ENCODE measurements at regions not wholly inside any gene's neighbourhood (a gene's known extent, or its start where the extent isn't known, plus 50 kb on each side); places are given as distances from the start of the nearest gene placed in this dataset.

DNA sequence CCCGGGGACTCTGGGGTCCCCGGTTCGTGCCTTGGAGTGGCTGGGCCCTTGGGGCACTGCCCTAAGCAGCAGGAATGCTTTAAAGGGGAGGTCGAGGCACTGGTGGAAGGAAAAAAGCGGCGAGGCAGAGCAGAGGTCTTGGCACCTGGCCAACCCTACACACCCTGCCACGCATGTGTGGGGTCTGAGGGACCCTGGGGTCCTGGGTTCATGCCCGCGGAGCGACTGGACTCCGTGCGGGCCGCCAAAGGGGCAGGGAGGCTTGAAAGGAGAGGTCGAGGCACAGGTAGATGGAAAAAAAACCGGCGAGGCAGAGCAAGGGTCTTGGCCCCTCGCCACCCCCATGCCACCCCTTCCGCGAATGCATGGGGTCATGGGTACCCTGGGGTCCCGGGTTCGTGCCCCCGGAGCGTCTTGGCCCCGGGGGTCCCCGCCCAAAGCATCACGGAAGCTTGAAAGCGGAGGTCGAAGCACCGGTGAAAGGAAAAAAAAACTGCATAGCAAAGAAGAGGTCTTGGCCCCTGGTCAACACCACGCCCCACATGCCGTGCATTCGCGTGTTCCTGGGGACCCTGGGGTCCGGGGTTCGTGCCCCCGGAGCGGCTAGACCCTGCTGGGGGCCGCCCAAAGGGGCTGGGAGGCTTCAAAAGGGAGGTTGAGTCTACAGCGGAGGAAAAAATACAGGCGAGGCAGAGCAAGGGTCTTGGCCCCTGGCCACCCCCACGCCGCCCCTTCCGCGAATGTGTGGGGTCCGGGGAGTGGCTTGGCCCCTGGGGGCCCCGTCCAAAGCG is 312.9 kb downstream of the ALG10 start:
- TF ChIP-seq, protein P1, sequence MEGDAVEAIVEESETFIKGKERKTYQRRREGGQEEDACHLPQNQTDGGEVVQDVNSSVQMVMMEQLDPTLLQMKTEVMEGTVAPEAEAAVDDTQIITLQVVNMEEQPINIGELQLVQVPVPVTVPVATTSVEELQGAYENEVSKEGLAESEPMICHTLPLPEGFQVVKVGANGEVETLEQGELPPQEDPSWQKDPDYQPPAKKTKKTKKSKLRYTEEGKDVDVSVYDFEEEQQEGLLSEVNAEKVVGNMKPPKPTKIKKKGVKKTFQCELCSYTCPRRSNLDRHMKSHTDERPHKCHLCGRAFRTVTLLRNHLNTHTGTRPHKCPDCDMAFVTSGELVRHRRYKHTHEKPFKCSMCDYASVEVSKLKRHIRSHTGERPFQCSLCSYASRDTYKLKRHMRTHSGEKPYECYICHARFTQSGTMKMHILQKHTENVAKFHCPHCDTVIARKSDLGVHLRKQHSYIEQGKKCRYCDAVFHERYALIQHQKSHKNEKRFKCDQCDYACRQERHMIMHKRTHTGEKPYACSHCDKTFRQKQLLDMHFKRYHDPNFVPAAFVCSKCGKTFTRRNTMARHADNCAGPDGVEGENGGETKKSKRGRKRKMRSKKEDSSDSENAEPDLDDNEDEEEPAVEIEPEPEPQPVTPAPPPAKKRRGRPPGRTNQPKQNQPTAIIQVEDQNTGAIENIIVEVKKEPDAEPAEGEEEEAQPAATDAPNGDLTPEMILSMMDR (IDR thresholded peaks at IDR 0.05) = no peak
- TF ChIP-seq SIN3A (IDR thresholded peaks at IDR 0.05; ENCODE audit: borderline replicate concordance, low read depth, low read length) = no peak
- TF ChIP-seq TAF1 (IDR thresholded peaks at IDR 0.05; ENCODE audit: borderline replicate concordance, low read depth, low read length) = no peak
- no peak for TF ChIP-seq RFX5 (IDR thresholded peaks at IDR 0.05; ENCODE audit: low read length)
- no peak for TF ChIP-seq POLR2AphosphoS5 (IDR thresholded peaks at IDR 0.05; ENCODE audit: low read depth, low read length)
- TF ChIP-seq, protein P2, sequence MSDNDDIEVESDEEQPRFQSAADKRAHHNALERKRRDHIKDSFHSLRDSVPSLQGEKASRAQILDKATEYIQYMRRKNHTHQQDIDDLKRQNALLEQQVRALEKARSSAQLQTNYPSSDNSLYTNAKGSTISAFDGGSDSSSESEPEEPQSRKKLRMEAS (IDR thresholded peaks at IDR 0.05; ENCODE audit: low read depth) = no peak
- TF ChIP-seq EP300 (IDR thresholded peaks at IDR 0.05; ENCODE audit: borderline replicate concordance in 1 of 2, low read depth in 1 of 2, low read length in 1 of 2) = no peak
- TF ChIP-seq, protein P3, sequence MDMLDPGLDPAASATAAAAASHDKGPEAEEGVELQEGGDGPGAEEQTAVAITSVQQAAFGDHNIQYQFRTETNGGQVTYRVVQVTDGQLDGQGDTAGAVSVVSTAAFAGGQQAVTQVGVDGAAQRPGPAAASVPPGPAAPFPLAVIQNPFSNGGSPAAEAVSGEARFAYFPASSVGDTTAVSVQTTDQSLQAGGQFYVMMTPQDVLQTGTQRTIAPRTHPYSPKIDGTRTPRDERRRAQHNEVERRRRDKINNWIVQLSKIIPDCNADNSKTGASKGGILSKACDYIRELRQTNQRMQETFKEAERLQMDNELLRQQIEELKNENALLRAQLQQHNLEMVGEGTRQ (IDR thresholded peaks at IDR 0.05; ENCODE audit: borderline replicate concordance, low read depth, low read length) = no peak
- no peak for TF ChIP-seq CHD2 (IDR thresholded peaks at IDR 0.05; ENCODE audit: low read length, partially characterized antibody)
